ENCODE measurements at regions not wholly inside any gene's neighbourhood (a gene's known extent, or its start where the extent isn't known, plus 50 kb on each side); places are given as distances from the start of the nearest gene placed in this dataset.
"Not testable (repeated sequence)": the region's sequence is repeated elsewhere in the genome, so short reads cannot be mapped to it uniquely, and the experiment has no call there.

DNA sequence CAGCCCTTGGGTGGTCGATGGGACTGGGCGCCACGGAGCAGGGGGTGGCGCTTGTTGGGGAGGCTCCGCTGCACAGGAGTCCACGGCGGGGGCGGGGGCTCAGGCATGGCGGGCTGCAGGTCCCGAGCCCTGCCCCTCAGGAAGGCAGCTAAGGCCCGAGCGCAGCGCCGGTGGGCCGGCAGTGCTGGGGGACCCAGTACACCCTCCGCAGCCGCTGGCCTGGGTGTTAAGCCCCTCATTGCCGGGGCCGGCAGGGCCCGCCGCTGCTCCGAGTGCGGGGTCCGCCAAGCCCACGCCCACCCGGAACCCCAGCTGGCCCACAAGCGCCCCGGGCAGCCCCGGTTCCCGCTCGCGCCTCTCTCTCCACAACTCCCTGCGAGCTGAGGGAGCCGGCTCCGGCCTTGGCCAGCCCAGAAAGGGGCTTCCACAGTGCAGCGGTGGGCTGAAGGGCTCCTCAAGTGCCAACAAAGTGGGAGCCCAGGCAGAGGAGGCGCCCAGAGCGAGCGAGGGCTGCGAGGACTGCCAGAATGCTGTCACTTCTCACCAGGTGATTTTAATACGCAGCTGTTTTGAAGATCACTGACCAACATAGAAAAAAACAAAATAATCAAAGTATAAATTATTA is 66.1 kb upstream of the NDST4 start:
- TF ChIP-seq, protein P1, sequence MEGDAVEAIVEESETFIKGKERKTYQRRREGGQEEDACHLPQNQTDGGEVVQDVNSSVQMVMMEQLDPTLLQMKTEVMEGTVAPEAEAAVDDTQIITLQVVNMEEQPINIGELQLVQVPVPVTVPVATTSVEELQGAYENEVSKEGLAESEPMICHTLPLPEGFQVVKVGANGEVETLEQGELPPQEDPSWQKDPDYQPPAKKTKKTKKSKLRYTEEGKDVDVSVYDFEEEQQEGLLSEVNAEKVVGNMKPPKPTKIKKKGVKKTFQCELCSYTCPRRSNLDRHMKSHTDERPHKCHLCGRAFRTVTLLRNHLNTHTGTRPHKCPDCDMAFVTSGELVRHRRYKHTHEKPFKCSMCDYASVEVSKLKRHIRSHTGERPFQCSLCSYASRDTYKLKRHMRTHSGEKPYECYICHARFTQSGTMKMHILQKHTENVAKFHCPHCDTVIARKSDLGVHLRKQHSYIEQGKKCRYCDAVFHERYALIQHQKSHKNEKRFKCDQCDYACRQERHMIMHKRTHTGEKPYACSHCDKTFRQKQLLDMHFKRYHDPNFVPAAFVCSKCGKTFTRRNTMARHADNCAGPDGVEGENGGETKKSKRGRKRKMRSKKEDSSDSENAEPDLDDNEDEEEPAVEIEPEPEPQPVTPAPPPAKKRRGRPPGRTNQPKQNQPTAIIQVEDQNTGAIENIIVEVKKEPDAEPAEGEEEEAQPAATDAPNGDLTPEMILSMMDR (IDR thresholded peaks at IDR 0.05; ENCODE audit: low read length) = not testable (repeated sequence)
- TF ChIP-seq EZH2 (optimal IDR thresholded peaks at IDR 0.05; ENCODE audit: low read depth, low read length); EZH2phosphoT487 (IDR thresholded peaks at IDR 0.05; ENCODE audit: low read length): not testable (repeated sequence)

Measured in MM.1S (cell line).